Thyroid gland (tissue), 4 donors: ENCODE measurements at regions not wholly inside any gene's neighbourhood (a gene's known extent, or its start where the extent isn't known, plus 50 kb on each side); places are given as distances from the start of the nearest gene placed in this dataset.

Source experiments
- DNase-seq, 2 donors: peaks; one replicate each; pipeline ENCODE4 v3.0.0-alpha.2; 2019
- H3K27ac ChIP-seq, 3 donors: fragments of 200-600 bp; sonication (generic); 1 replicate in 2 of 3; 2 replicates in 1 of 3; pipeline ENCODE4 v1.5.1; 2016 to 2019; ENCODE audit warnings: mild to moderate bottlenecking in 1 of 3, moderate library complexity in 1 of 3
- H3K27me3 ChIP-seq: fragments of 200-600 bp; sonication (generic); one replicate; pipeline ENCODE4 v1.5.1; 2019
- H3K36me3 ChIP-seq, 2 donors: fragments of 200-600 bp; sonication (generic); one replicate each; pipeline ENCODE4 v1.5.1; 2016 to 2019
- H3K4me1 ChIP-seq, 2 donors: fragments of 200-600 bp; sonication (generic); one replicate each; pipeline ENCODE4 v1.5.1; 2017 to 2019
- H3K4me3 ChIP-seq, 3 donors: fragments of 200-600 bp; sonication (generic); replicated peaks in 1 of 3; 1 replicate in 2 of 3; 2 replicates in 1 of 3; pipeline ENCODE4 v1.5.1; 2016; ENCODE audit warnings: mild to moderate bottlenecking in 1 of 3
- H3K9me3 ChIP-seq: fragments of 200-600 bp; sonication (generic); one replicate; pipeline ENCODE4 v1.5.1; 2017
- POLR2A ChIP-seq, 2 donors: fragments of 450-650 bp; IDR thresholded peaks; one replicate each; pipeline ENCODE4 v1.6.1; 2017; ENCODE audit warnings: antibody characterized with exemption in 2 of 2, mild to moderate bottlenecking in 2 of 2, moderate library complexity in 1 of 2
- WGBS, 2 donors: methylation state at CpG; one replicate each; pipeline ENCODE4 v1.1.5; 2017; 5-methylcytosine and 5-hydroxymethylcytosine counted together
- intact Hi-C: fragments of 100-400 bp; cut with DNase I; formaldehyde crosslinking; loops from one replicate; pipeline ENCODE4 v1.15.1; 2023
- TF ChIP-seq, protein P1 (sequence below), 6 experiments: fragments of 200-600 bp in 3 of 6; fragments of 450-650 bp in 3 of 6; sonication (generic) in 3 of 6; IDR thresholded peaks; one replicate each; pipeline ENCODE4 v1.5.1; 2016 to 2019; ENCODE audit warnings: antibody characterized with exemption in 6 of 6, mild to moderate bottlenecking in 2 of 6, inconsistent platforms in 1 of 6, moderate library complexity in 1 of 6

DNA sequence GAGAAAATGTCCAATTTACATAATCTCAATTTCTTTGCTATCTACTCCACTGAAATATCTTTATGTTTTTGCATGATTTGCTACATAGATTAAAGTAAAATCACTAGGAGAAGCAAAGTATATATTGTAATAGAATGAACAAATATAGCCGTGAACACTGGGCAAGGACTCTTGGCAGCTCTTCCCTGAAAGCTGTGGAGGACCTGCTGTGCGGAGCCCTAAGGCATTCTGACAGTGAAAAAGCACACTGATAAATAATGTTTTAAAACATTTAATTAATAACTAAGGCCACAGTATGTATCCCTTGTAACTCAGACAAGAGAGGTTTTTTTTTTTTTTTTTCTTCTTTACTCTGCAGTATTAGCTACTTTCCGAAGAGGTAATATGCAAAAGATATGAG lies 256.1 kb upstream of the DPYD start:
- Histone ChIP-seq H3K27ac (no peak overlapping the region), H3K27me3 (no peaks in the 10 kb centered on the region), H3K4me3 (no peak overlapping the region), H3K4me1 (no peaks in the 10 kb centered on the region), H3K9me3 (no peaks in the 10 kb centered on the region), H3K36me3 (no peaks in the 10 kb centered on the region)
- intact Hi-C loops: no loop called here
- 81 to 82% methylated on average over 3 of the region's 3 CpGs for WGBS, 2 donors
- no peak for DNase-seq
- TF ChIP-seq POLR2A (IDR thresholded peaks at IDR 0.05): no peak
- TF ChIP-seq, protein P1, sequence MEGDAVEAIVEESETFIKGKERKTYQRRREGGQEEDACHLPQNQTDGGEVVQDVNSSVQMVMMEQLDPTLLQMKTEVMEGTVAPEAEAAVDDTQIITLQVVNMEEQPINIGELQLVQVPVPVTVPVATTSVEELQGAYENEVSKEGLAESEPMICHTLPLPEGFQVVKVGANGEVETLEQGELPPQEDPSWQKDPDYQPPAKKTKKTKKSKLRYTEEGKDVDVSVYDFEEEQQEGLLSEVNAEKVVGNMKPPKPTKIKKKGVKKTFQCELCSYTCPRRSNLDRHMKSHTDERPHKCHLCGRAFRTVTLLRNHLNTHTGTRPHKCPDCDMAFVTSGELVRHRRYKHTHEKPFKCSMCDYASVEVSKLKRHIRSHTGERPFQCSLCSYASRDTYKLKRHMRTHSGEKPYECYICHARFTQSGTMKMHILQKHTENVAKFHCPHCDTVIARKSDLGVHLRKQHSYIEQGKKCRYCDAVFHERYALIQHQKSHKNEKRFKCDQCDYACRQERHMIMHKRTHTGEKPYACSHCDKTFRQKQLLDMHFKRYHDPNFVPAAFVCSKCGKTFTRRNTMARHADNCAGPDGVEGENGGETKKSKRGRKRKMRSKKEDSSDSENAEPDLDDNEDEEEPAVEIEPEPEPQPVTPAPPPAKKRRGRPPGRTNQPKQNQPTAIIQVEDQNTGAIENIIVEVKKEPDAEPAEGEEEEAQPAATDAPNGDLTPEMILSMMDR (IDR thresholded peaks at IDR 0.05): no peak

DNA sequence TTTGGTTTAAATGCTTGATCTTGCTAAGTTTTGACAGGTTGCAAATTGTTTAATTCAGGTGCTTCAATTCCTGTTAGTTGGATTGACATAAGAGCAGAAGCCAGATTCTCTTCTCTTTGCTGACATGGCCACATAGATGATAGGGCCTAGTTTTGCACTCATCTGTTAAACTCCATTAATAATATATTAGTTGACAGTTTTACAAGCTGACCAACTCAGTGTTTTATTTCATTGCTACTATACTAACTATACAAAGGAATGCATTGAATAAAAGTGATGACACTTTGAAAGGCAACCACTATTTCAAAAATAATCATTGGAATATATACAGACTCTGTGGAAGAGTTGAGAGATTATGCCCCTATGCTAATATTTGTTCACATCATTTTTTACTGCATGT lies 255.6 kb upstream of the DPYD start:
- no peak for DNase-seq
- no peaks in the 10 kb centered on the region for H3K9me3 ChIP-seq
- intact Hi-C loops: no loop called here
- TF ChIP-seq, protein P1 (IDR thresholded peaks at IDR 0.05): no peak
- no peak for TF ChIP-seq POLR2A (IDR thresholded peaks at IDR 0.05)
- no peaks in the 10 kb centered on the region for H3K27me3 ChIP-seq
- H3K36me3 ChIP-seq: no peaks in the 10 kb centered on the region
- H3K4me3 ChIP-seq: no peak overlapping the region
- H3K4me1 ChIP-seq: no peaks in the 10 kb centered on the region
- no peak overlapping the region for H3K27ac ChIP-seq

DNA sequence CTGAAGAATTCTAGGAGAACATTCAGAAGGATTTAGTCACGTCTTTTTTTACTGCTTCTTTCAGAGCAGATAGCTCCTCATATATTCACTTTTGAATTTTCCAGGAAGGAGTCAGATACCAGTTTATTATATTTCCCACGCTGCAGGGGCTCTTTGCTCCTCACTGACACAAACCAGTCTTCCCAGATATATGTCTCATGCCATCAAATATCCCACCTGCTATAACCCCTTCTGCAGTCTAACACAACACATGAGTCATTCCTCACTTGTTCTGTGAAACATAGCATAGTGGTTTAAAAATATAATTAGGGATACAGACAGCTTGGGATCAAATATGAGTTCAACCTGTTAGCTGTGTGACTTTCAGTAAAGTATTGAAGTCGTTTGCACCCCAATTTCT lies 251.7 kb upstream of the DPYD start:
- Histone ChIP-seq H3K4me3 (no peak overlapping the region), H3K9me3 (no peaks in the 10 kb centered on the region), H3K27me3 (no peaks in the 10 kb centered on the region), H3K27ac (no peak overlapping the region), H3K36me3 (no peaks in the 10 kb centered on the region), H3K4me1 (no peaks in the 10 kb centered on the region)
- intact Hi-C loops: no loop called here
- no peak for DNase-seq
- 56 to 65% methylated on average over 3 of the region's 3 CpGs for WGBS, 2 donors
- TF ChIP-seq POLR2A (IDR thresholded peaks at IDR 0.05): no peak
- TF ChIP-seq, protein P1 (IDR thresholded peaks at IDR 0.05): no peak

DNA sequence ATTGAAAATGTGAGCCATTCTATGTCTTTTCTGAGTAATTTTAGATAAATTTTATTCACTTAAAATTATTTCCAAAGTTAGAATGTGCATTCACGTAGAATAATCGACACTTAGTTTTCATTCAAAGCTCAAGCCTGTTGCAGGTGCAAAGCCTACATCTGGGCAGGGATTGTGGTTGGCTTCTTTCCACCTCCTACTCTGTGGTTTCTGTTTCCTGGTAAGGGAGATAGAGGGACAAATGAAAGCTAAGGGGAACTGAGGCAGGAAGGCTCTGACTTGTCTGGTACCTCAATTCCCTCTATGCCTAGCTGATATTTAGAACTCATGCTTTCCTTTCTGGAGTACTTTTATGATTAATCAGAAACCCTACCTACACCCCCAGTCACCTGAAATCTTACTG lies 251.2 kb upstream of the DPYD start:
- intact Hi-C loops: no loop called here

DNA sequence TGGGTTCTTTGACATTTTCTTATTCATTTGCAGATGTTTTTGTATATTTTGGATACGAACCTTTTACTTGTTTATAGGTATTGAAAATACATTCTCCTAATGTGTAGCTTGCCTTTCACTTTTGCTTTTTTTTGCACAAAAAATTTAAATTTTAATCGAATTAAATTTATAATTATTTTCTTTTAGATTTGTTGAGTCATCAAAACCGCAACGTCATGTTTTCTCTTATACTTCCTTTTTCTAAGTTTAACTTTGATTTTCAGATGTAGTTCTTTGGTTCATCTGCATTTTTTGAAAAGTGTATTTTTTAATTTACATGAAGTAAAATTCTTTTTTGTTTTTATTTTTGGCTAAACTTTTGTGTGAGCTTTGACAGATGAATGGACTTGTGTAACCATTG lies 243.7 kb upstream of the DPYD start:
- H3K4me3 ChIP-seq: no peak overlapping the region
- no peaks in the 10 kb centered on the region for H3K4me1 ChIP-seq
- no peak for DNase-seq
- no peaks in the 10 kb centered on the region for H3K36me3 ChIP-seq
- no peaks in the 10 kb centered on the region for H3K9me3 ChIP-seq
- intact Hi-C loops: no loop called here
- H3K27ac ChIP-seq: no peak overlapping the region
- H3K27me3 ChIP-seq: no peaks in the 10 kb centered on the region
- WGBS, 2 donors: 80 to 82% methylated on average over 4 of the region's 4 CpGs
- TF ChIP-seq, protein P1 (IDR thresholded peaks at IDR 0.05): no peak
- no peak for TF ChIP-seq POLR2A (IDR thresholded peaks at IDR 0.05)

More for the DNA sequence above, 251.2 kb upstream of the DPYD start:
- 93 to 94% methylated on average over 2 of the region's 2 CpGs for WGBS, 2 donors
- no peak overlapping the region for H3K4me3 ChIP-seq
- H3K36me3 ChIP-seq: no peaks in the 10 kb centered on the region
- no peak for DNase-seq
- no peak overlapping the region for H3K27ac ChIP-seq
- no peak for TF ChIP-seq POLR2A (IDR thresholded peaks at IDR 0.05)
- TF ChIP-seq, protein P1 (IDR thresholded peaks at IDR 0.05): no peak
- no peaks in the 10 kb centered on the region for H3K27me3 ChIP-seq
- H3K4me1 ChIP-seq: no peaks in the 10 kb centered on the region
- no peaks in the 10 kb centered on the region for H3K9me3 ChIP-seq
